Pancreas (tissue), 10 donors: ENCODE measurements at regions not wholly inside any gene's neighbourhood (a gene's known extent, or its start where the extent isn't known, plus 50 kb on each side); places are given as distances from the start of the nearest gene placed in this dataset.

ENCODE experiments used
- ATAC-seq, 4 donors: fragments of 200-7000 bp; cut with Tn5 transposase; one replicate each; pipeline versions ENCODE4 v1.8.0 to v1.9.1; 2020; ENCODE audit warnings: mild to moderate bottlenecking in 4 of 4, moderate library complexity in 4 of 4
- DNase-seq, 6 donors: peaks; one replicate each; pipeline ENCODE4 v3.0.0-alpha.2; 2020
- FAIRE-seq: peaks from 2 replicates; lab custom pipeline; 2012; peaks lifted over from hg19 to GRCh38; lab: Jason Lieb, UNC
- H3K27ac ChIP-seq, 4 donors: fragments of 200-600 bp; sonication (generic); 1 replicate in 3 of 4; 2 replicates in 1 of 4; pipeline versions ENCODE4 v1.5.0 to v1.8.0; 2020
- H3K27me3 ChIP-seq, 4 donors: fragments of 200-600 bp; one replicate each; pipeline ENCODE4 v1.8.0; 2021
- H3K36me3 ChIP-seq, 3 donors: fragments of 200-600 bp; sonication (generic) in 1 of 3; one replicate each; pipeline versions ENCODE4 v1.5.0 to v1.8.0; 2020 to 2021
- H3K4me1 ChIP-seq, 3 donors: fragments of 200-600 bp; one replicate each; pipeline ENCODE4 v1.8.0; 2021
- H3K4me3 ChIP-seq, 4 donors: fragments of 200-600 bp; sonication (generic) in 2 of 4; one replicate each; pipeline versions ENCODE4 v1.5.0 to v1.8.0; 2020 to 2021
- H3K9me3 ChIP-seq, 4 donors: fragments of 200-600 bp; one replicate each; pipeline ENCODE4 v1.8.0; 2021
- WGBS, 2 donors: extraction: QIAGEN DNeasy Blood & Tissue Kit; methylation state at CpG; one replicate each; pipeline ENCODE4 v1.1.7; 2013; 5-methylcytosine and 5-hydroxymethylcytosine counted together
- intact Hi-C, 3 donors: fragments of 100-400 bp; cut with DNase I; formaldehyde crosslinking; loops; one replicate each; pipeline versions ENCODE4 v1.11.1 to v1.14.2; 2022
- TF ChIP-seq, protein P1 (sequence below), 4 donors: fragments of 200-600 bp; sonication (generic) in 3 of 4; IDR thresholded peaks; one replicate each; pipeline versions ENCODE4 v1.5.0 to v1.8.0; 2021; ENCODE audit warnings: antibody characterized with exemption in 4 of 4
- donor health status: healthy with polysubstance abuse.
- donor health status: DM: no; HTN: no; CAD: no; lungs with moderate emphysema.
- donor health status: DM: no; HTN: no; CAD: no.
- donor health status: control.
- donor health status: control.
- donor health status: Bipolar disorder and iron deficiency.
- donor health status: DM: yes; HTN: yes; CAD: no.
- donor health status: DM: no; HTN: no; CAD: no.
- donor health status: DM: no; HTN: no; CAD: no.
- donor health status: DM: yes; HTN: yes; CAD: no.

DNA sequence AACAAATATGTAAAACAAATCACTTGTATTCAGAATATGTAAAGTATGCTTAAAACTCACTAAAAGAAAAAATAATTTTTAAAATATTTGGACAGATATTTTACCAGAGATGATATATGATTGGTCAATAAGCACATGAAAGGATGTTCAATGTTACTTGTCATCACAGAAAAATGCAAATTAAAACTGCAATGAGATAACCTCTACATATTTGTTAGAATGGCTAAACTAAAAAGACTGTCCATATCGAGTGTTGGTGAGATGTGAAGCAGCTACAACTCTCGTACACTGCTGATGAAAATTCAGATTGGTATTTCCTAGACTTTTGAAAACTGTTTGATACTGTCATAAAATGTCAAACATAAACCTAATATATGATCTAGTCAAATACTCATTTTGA lies 685.1 kb downstream of the DTWD2 start:
- FAIRE-seq (no peak), ATAC-seq (no peak), DNase-seq (no peak)
- Histone ChIP-seq H3K9me3 (no peaks in the 10 kb centered on the region), H3K36me3 (no peaks in the 10 kb centered on the region), H3K4me3 (no peak overlapping the region), H3K27me3 (no peaks in the 10 kb centered on the region), H3K27ac (no peak overlapping the region), H3K4me1 (no peaks in the 10 kb centered on the region)
- intact Hi-C loops, result no loop called here
- TF ChIP-seq, protein P1, sequence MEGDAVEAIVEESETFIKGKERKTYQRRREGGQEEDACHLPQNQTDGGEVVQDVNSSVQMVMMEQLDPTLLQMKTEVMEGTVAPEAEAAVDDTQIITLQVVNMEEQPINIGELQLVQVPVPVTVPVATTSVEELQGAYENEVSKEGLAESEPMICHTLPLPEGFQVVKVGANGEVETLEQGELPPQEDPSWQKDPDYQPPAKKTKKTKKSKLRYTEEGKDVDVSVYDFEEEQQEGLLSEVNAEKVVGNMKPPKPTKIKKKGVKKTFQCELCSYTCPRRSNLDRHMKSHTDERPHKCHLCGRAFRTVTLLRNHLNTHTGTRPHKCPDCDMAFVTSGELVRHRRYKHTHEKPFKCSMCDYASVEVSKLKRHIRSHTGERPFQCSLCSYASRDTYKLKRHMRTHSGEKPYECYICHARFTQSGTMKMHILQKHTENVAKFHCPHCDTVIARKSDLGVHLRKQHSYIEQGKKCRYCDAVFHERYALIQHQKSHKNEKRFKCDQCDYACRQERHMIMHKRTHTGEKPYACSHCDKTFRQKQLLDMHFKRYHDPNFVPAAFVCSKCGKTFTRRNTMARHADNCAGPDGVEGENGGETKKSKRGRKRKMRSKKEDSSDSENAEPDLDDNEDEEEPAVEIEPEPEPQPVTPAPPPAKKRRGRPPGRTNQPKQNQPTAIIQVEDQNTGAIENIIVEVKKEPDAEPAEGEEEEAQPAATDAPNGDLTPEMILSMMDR (IDR thresholded peaks at IDR 0.05), result no peak
- 74 to 87% methylated on average over 2 of the region's 2 CpGs for WGBS, 2 donors

DNA sequence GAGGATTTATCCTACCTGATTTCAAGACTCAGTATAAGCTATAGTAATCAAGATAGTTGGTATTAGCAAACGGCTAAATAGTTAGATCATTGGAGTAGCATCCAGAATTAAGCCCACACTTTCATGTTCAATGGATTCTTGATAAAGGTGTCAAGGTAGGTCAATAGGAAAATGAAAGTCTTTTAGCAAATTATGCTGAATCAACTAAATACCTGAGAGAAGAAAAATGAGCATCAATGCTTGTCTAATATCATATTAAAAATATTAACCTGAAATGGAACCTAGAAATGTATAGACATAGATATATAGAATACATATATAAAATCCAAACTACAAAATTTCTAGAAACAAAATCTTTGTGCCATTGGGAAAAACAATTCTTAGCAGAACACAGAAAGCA lies 685.6 kb downstream of the DTWD2 start:
- H3K27ac ChIP-seq, result no peak overlapping the region
- intact Hi-C loops, result no loop called here
- 37 to 54% methylated on average over 1 of the region's 1 CpG for WGBS, 2 donors
- H3K9me3 ChIP-seq, result no peaks in the 10 kb centered on the region
- ATAC-seq (no peak), DNase-seq (no peak), FAIRE-seq (no peak)
- H3K36me3 ChIP-seq, result no peaks in the 10 kb centered on the region
- no peaks in the 10 kb centered on the region for H3K4me1 ChIP-seq
- TF ChIP-seq, protein P1 (IDR thresholded peaks at IDR 0.05), result no peak
- H3K4me3 ChIP-seq, result no peak overlapping the region
- H3K27me3 ChIP-seq, result no peaks in the 10 kb centered on the region

DNA sequence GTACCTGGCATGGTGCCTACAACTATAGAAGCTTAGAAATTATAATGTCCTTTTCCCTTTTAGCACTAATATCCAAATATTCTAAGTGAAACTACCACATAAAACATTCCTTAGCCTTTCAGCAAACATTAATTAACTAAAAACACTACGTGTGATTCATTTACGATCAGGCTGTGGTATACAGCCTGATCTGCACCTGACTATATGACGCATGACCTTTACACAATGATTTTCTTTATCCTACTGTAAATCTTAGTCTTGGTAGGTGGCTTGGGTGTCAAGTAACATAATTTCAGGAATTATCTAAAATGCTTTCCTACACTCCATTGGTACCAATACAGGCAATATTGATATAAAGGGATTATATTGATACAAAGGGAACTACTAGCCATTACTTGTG lies 686.7 kb downstream of the DTWD2 start:
- ATAC-seq (no peak), FAIRE-seq (no peak), DNase-seq (no peak)
- intact Hi-C loops, result no loop called here
- Histone ChIP-seq H3K27me3 (no peaks in the 10 kb centered on the region), H3K4me1 (no peaks in the 10 kb centered on the region), H3K4me3 (no peak overlapping the region), H3K36me3 (no peaks in the 10 kb centered on the region), H3K27ac (no peak overlapping the region), H3K9me3 (no peaks in the 10 kb centered on the region)
- TF ChIP-seq, protein P1 (IDR thresholded peaks at IDR 0.05), result no peak
- WGBS, 2 donors, result 63 to 74% methylated on average over 3 of the region's 3 CpGs

DNA sequence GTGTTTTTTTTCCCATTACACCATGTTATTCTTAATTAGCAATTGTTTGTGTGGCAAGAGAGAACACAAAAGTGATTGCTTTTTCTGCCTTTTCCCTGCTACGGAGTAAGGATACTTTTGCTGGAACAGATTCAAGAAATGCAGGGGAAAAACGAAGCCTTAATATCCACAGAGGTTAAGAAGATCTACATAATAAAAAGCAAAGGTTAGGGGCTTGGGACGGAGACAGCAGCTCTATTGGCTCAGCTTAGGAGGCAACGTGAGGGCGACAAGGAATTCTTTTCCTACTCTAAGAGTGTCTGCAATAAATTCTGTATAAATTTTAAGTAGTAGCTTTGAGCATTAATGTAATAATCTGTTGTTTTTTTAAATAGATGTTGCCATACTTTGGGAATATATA lies 693.3 kb downstream of the DTWD2 start:
- H3K36me3 ChIP-seq, result no peaks in the 10 kb centered on the region
- no peak for ATAC-seq
- intact Hi-C loops, result no loop called here
- FAIRE-seq, result no peak
- no peak overlapping the region for H3K27ac ChIP-seq
- H3K4me1 ChIP-seq, result no peaks in the 10 kb centered on the region
- TF ChIP-seq, protein P1 (IDR thresholded peaks at IDR 0.05), result no peak
- H3K4me3 ChIP-seq, result no peak overlapping the region
- no peaks in the 10 kb centered on the region for H3K27me3 ChIP-seq
- 37 to 48% methylated on average over 5 of the region's 5 CpGs for WGBS, 2 donors
- no peaks in the 10 kb centered on the region for H3K9me3 ChIP-seq
- DNase-seq, result no peak

DNA sequence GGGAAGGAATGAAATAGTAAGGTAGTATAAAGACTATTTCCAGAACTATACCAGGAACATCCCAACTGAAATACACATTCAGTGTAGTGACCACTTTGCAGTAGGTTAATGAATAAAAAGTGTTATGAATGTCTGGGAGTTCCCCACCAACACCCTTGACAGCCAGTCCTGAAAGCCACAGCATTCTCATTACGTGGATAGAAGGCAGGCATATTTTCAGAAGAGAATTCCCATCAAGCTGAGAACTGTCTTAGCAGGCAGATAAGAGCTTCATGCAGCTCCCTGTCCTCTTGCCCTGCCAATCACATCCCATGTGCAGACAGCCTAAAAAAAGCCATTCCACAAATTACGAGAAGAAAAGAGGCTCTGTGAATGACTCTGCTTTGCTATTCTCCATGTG lies 695.0 kb downstream of the DTWD2 start:
- intact Hi-C loops, result no loop called here
- Histone ChIP-seq H3K27ac (no peak overlapping the region), H3K9me3 (no peaks in the 10 kb centered on the region), H3K27me3 (no peaks in the 10 kb centered on the region), H3K4me3 (no peak overlapping the region), H3K36me3 (no peaks in the 10 kb centered on the region), H3K4me1 (no peaks in the 10 kb centered on the region)
- WGBS, 2 donors, result 47 to 63% methylated on average over 2 of the region's 2 CpGs
- no peak for DNase-seq
- no peak for ATAC-seq
- TF ChIP-seq, protein P1 (IDR thresholded peaks at IDR 0.05), result no peak
- FAIRE-seq, result no peak
